Chondrocyte (in vitro differentiated cells): ENCODE measurements at regions not wholly inside any gene's neighbourhood (a gene's known extent, or its start where the extent isn't known, plus 50 kb on each side); places are given as distances from the start of the nearest gene placed in this dataset.
A peak's percentile ranks its signal among the peaks of the same experiment; 100 is the strongest.

Experiments used
- DNase-seq: peaks from one replicate; pipeline ENCODE4 v3.0.0; 2021; ENCODE audit warnings: mixed read lengths, low spot score
- H3K27ac Mint-ChIP-seq: one replicate; pipeline ENCODE4 v1.8.0; 2021; ENCODE audit warnings: mild to moderate bottlenecking, moderate library complexity, mixed read lengths; ENCODE audit not compliant: unreplicated experiment
- H3K27me3 Mint-ChIP-seq: 2 replicates; pipeline ENCODE4 v1.8.0; 2021; ENCODE audit warnings: low read depth, mixed read lengths
- H3K36me3 Mint-ChIP-seq: 2 replicates; pipeline ENCODE4 v1.8.0; 2021; ENCODE audit warnings: low read depth, mixed read lengths
- H3K4me1 Mint-ChIP-seq: 2 replicates; pipeline ENCODE4 v1.8.0; 2021; ENCODE audit warnings: low read depth, mild to moderate bottlenecking, mixed read lengths
- H3K4me3 Mint-ChIP-seq: one replicate; pipeline ENCODE4 v1.8.0; 2021; ENCODE audit warnings: mild to moderate bottlenecking, moderate library complexity, mixed read lengths; ENCODE audit not compliant: unreplicated experiment
- H3K9me3 Mint-ChIP-seq: 2 replicates; pipeline ENCODE4 v1.8.0; 2021; ENCODE audit warnings: low read depth, mixed read lengths
- CTCF ChIP-seq: fragments of 200-600 bp; sonication (generic); IDR thresholded peaks from 2 replicates; pipeline ENCODE4 v1.5.0; 2021; ENCODE audit warnings: antibody characterized with exemption, mild to moderate bottlenecking, moderate library complexity

GRCh38 chr1:4046836-4047461 is 146.9 kb upstream of the C1orf174 start:
- H3K36me3 Mint-ChIP-seq, result no peaks in the 10 kb centered on the region
- no peak for TF ChIP-seq CTCF
- DNase-seq, result peak; percentile 75
- H3K4me1 Mint-ChIP-seq, result no peaks in the 10 kb centered on the region
- no peak overlapping the region for H3K27ac Mint-ChIP-seq
- H3K9me3 Mint-ChIP-seq, result no peaks in the 10 kb centered on the region
- no peaks in the 10 kb centered on the region for H3K27me3 Mint-ChIP-seq
- no peak overlapping the region for H3K4me3 Mint-ChIP-seq

- no peak for DNase-seq
- Mint-ChIP-seq H3K9me3 (no peaks in the 10 kb centered on the region), H3K4me1 (no peaks in the 10 kb centered on the region), H3K27ac (no peak overlapping the region), H3K4me3 (no peak overlapping the region), H3K36me3 (no peaks in the 10 kb centered on the region), H3K27me3 (no peaks in the 10 kb centered on the region)
- TF ChIP-seq CTCF, result no peak
These were observed 147.6 kb upstream of the C1orf174 start for GRCh38 chr1:4047666-4048065.

- Mint-ChIP-seq H3K9me3 (no peaks in the 10 kb centered on the region), H3K4me1 (no peaks in the 10 kb centered on the region), H3K27ac (no peak overlapping the region), H3K4me3 (no peak overlapping the region), H3K27me3 (no peaks in the 10 kb centered on the region), H3K36me3 (no peaks in the 10 kb centered on the region)
- DNase-seq, result no peak
- no peak for TF ChIP-seq CTCF
These were observed 148.0 kb upstream of the C1orf174 start for GRCh38 chr1:4048076-4048475.

GRCh38 chr1:4048921-4049320 is 148.8 kb upstream of the C1orf174 start:
- Mint-ChIP-seq H3K27ac (no peak overlapping the region), H3K4me1 (no peaks in the 10 kb centered on the region), H3K27me3 (no peaks in the 10 kb centered on the region), H3K36me3 (no peaks in the 10 kb centered on the region), H3K4me3 (no peak overlapping the region), H3K9me3 (no peaks in the 10 kb centered on the region)
- no peak for DNase-seq
- TF ChIP-seq CTCF, result no peak

- no peak overlapping the region for H3K4me3 Mint-ChIP-seq
- H3K36me3 Mint-ChIP-seq, result no peaks in the 10 kb centered on the region
- H3K27ac Mint-ChIP-seq, result no peak overlapping the region
These were observed 150.9 kb upstream of the C1orf174 start for GRCh38 chr1:4050998-4051397.

More at GRCh38 chr1:4050998-4051397, 150.9 kb upstream of the C1orf174 start:
- TF ChIP-seq CTCF, result no peak
- DNase-seq, result peak; percentile 70
- H3K27me3 Mint-ChIP-seq, result no peaks in the 10 kb centered on the region
- no peaks in the 10 kb centered on the region for H3K9me3 Mint-ChIP-seq
- no peaks in the 10 kb centered on the region for H3K4me1 Mint-ChIP-seq
